GM12873 (cell line): ENCODE measurements at regions not wholly inside any gene's neighbourhood (a gene's known extent, or its start where the extent isn't known, plus 50 kb on each side); places are given as distances from the start of the nearest gene placed in this dataset.

ENCODE experiments used
- CTCF ChIP-seq: IDR thresholded peaks from 2 replicates; pipeline ENCODE4 v1.5.1; 2012; ENCODE audit warnings: low read depth, mild to moderate bottlenecking, moderate library complexity, low read length, control low read depth; ENCODE audit not compliant: insufficient read depth; ENCODE audit errors: missing control alignments

- TF ChIP-seq CTCF = no peak
Measured at GRCh38 chrX:1108501-1109445, 103.7 kb downstream of the CRLF2 start.

DNA sequence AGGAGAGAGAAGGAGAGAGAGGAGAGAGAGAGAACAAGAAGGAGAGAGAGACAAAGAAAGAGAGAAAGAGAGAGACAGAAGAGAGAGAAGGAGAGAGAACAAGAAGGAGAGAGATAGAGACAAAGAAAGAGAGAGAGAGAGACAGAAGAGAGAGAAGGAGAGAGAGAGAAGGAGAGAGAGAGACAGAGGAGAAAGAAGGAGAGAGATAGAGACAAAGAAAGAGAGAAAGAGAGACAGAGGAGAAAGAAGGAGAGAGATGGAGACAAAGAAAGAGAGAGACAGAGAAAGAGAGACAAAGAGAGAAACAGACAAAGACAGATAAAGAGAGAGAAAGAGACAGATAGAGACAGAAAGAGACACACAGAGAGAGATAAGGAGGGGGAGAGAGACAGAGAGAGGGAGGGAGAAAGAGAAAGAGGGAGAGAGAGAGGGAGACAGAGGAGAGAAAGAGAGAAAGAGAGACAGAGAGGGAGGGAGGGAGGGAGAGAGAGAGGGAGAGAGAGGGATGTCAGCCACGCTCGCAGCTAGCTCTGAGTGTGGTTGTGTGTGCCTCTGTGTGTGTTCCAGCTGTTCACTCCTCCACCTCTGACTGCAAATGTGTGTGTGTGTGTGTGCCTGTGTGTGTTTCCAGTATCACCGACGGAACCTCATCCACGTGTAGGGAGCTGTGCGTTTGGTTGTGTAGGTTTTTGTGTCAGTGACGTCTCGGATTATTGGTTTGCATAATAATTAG is 105.8 kb downstream of the CRLF2 start:
- no peak for TF ChIP-seq CTCF

DNA sequence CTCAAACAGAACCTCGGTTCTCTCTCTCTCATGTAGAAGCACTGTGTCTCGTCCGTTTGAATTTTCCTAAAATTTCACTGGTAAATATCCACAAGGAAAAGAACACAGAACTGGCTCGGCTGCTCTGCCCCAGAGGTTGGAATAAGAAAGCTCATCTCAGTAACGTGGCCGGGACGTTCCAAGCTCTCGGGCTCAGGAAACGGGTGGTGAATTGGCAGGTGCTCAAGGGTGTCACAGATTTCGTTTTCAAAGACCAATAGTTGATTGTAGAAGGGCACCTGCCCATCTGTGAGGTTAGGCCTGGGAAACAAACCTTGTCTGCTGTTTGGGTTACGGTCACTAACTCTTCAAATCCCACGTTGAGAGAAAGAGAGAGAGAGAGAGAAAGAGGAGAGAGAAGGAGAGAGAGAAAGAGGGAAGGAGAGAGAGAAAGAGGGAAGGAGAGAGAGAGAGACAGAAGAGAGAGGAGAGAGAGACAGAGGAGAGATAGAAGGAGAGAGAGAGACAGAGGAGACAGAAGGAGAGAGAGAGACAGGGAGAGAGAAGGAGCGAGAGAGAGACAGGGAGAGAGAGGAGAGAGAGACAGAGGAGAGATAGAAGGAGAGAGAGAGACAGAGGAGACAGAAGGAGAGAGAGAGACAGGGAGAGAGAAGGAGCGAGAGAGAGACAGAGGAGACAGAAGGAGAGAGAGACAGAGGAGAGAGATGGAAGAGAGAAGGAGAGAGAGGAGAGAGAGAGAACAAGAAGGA is 106.6 kb downstream of the CRLF2 start:
- no peak for TF ChIP-seq CTCF

- no peak for TF ChIP-seq CTCF
Measured at GRCh38 chrX:1103360-1103759, 109.1 kb downstream of the CRLF2 start.

DNA sequence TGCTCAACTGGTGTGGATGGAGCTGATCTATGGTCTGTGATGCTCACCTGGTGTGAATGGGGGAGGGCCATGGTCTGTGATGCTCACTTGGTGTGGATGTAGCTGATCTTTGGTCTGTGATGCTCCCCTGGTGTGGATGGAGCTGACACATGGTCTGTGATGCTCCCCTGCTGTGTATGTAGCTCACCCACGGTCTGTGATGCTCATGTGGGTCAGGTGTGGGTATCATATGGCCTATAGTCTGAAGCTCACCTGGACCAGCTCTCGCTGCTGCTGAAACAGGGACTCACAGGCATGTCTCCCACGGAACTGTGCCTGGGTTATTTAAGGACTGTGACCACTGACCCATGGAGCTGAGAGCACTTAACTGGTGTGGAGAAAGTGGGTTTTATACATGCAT is 109.7 kb downstream of the CRLF2 start:
- TF ChIP-seq CTCF = no peak

- no peak for TF ChIP-seq CTCF
Measured at GRCh38 chrX:1099146-1099770, 113.2 kb downstream of the CRLF2 start.
